DND-41 (cell line): ENCODE measurements at regions not wholly inside any gene's neighbourhood (a gene's known extent, or its start where the extent isn't known, plus 50 kb on each side); places are given as distances from the start of the nearest gene placed in this dataset.

Experiments
- ATAC-seq: fragments of 200-7000 bp; cut with Tn5 transposase; 3 replicates; pipeline ENCODE4 v1.9.1; 2021; ENCODE audit warnings: low read depth; ENCODE audit not compliant: insufficient read depth
- DNase-seq: peaks from one replicate; pipeline ENCODE4 v3.0.0-alpha.2; 2020
- H2AFZ ChIP-seq: 2 replicates; pipeline ENCODE4 v1.6.0; 2012; ENCODE audit warnings: low read depth, low read length
- H3K27ac ChIP-seq: 2 replicates; pipeline ENCODE4 v1.5.1; 2012; ENCODE audit warnings: low read length, inconsistent platforms
- H3K27me3 ChIP-seq: fragments of 200-600 bp; sonication (generic); 2 replicates; pipeline ENCODE4 v1.6.0; 2012; ENCODE audit warnings: low read length, mild to moderate bottlenecking, inconsistent platforms; ENCODE audit not compliant: insufficient read depth, poor library complexity
- H3K36me3 ChIP-seq: 2 replicates; pipeline ENCODE4 v1.5.1; 2012; ENCODE audit warnings: low read length, inconsistent platforms; ENCODE audit not compliant: insufficient read depth
- H3K4me1 ChIP-seq: 2 replicates; pipeline ENCODE4 v1.5.1; 2012; ENCODE audit warnings: mild to moderate bottlenecking, low read length; ENCODE audit not compliant: insufficient read depth
- H3K4me2 ChIP-seq: 2 replicates; pipeline ENCODE4 v1.6.0; 2012; ENCODE audit warnings: mild to moderate bottlenecking, moderate library complexity, low read length, inconsistent platforms; ENCODE audit not compliant: insufficient read depth
- H3K4me3 ChIP-seq, 2 experiments: fragments of 200-600 bp in 1 of 2; shearing (Covaris generic) in 1 of 2; 2 replicates each; pipeline ENCODE4 v1.5.1; 2012 to 2016; ENCODE audit warnings: inconsistent platforms in 2 of 2, low read length in 2 of 2, mild to moderate bottlenecking in 2 of 2, low read depth in 1 of 2, moderate library complexity in 1 of 2
- H3K79me2 ChIP-seq: 2 replicates; pipeline ENCODE4 v1.6.0; 2012; ENCODE audit warnings: low read length, inconsistent platforms; ENCODE audit not compliant: insufficient read depth
- H3K9ac ChIP-seq: 2 replicates; pipeline ENCODE4 v1.6.0; 2012; ENCODE audit warnings: low read depth, mild to moderate bottlenecking, inconsistent platforms, low read length, moderate library complexity
- H3K9me3 ChIP-seq: 2 replicates; pipeline ENCODE4 v1.5.1; 2012; ENCODE audit warnings: low read length, moderate library complexity, mild to moderate bottlenecking, inconsistent platforms; ENCODE audit not compliant: insufficient read depth, severe bottlenecking
- H4K20me1 ChIP-seq: 2 replicates; pipeline ENCODE4 v1.6.0; 2012; ENCODE audit warnings: low read length; ENCODE audit not compliant: insufficient read depth
- EZH2 ChIP-seq: IDR thresholded peaks from 3 replicates; pipeline ENCODE4 v1.6.1; 2012; ENCODE audit warnings: borderline replicate concordance, low read depth, mild to moderate bottlenecking, moderate library complexity, low read length, inconsistent platforms; ENCODE audit not compliant: severe bottlenecking
- TF ChIP-seq, protein P1 (sequence below): IDR thresholded peaks from 2 replicates; pipeline ENCODE4 v1.5.1; 2012; ENCODE audit warnings: borderline replicate concordance, low read length, moderate library complexity, mild to moderate bottlenecking; ENCODE audit not compliant: poor library complexity, severe bottlenecking; ENCODE audit errors: extremely low read depth

DNA sequence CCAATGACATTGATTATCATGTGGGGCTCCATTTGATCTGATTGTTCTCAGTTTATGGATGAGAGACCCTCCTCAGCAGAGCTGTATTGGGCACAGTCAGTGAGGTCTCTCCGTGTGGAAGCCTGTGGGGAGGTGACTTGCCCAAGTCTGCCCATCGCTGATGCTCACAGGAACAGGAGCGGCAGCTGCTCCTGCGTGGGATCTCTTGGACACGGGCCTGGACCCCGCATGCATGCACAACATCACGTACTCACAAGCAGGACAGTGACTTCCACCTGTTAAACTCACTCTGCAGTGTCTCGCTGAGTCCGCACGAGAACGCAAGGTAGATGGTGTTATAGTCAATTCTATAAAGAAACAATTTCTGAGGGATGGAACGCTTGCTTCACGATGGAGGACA lies 55.0 kb downstream of the KCNF1 start:
- Histone ChIP-seq H3K27me3 (peaks cover 35% of the 10 kb centered on the region), H2AFZ (no peak overlapping the region), H3K36me3 (no peaks in the 10 kb centered on the region), H3K27ac (no peak overlapping the region), H3K79me2 (no peaks in the 10 kb centered on the region), H3K9me3 (no peaks in the 10 kb centered on the region), H4K20me1 (no peaks in the 10 kb centered on the region; the same call in 1 of the 2 replicates), H3K4me2 (no peak overlapping the region), H3K9ac (no peak overlapping the region), H3K4me3 (no peak overlapping the region), H3K4me1 (no peaks in the 10 kb centered on the region)
- DNase-seq (no peak), ATAC-seq (no peak)
- no peak for TF ChIP-seq EZH2
- TF ChIP-seq, protein P1, sequence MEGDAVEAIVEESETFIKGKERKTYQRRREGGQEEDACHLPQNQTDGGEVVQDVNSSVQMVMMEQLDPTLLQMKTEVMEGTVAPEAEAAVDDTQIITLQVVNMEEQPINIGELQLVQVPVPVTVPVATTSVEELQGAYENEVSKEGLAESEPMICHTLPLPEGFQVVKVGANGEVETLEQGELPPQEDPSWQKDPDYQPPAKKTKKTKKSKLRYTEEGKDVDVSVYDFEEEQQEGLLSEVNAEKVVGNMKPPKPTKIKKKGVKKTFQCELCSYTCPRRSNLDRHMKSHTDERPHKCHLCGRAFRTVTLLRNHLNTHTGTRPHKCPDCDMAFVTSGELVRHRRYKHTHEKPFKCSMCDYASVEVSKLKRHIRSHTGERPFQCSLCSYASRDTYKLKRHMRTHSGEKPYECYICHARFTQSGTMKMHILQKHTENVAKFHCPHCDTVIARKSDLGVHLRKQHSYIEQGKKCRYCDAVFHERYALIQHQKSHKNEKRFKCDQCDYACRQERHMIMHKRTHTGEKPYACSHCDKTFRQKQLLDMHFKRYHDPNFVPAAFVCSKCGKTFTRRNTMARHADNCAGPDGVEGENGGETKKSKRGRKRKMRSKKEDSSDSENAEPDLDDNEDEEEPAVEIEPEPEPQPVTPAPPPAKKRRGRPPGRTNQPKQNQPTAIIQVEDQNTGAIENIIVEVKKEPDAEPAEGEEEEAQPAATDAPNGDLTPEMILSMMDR = no peak

DNA sequence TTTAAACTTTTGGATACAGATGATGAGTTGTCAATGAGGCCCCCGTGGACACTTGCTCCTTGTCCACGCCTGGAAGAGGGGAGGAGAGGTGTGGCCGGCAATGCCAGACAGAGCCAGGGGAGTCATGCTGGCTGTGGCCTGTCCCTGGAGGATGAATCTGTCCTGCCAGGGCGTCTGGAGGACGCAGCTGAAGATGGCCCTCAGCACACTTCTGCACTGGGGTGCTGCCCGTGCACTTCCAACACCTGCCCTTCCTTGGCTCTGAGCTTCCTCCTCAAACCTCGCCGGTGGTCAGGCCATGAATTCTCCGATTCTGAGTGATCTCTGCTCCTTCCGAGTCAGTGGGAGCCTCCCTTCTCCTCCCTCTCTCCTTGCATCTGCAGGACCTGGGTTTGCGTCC lies 56.4 kb downstream of the KCNF1 start:
- H3K4me2 ChIP-seq = no peak overlapping the region
- no peaks in the 10 kb centered on the region; the same call in 1 of the 2 replicates for H4K20me1 ChIP-seq
- H3K4me1 ChIP-seq = no peaks in the 10 kb centered on the region
- DNase-seq (no peak), ATAC-seq (no peak)
- H3K4me3 ChIP-seq = no peak overlapping the region
- H3K9me3 ChIP-seq = no peaks in the 10 kb centered on the region
- H3K36me3 ChIP-seq = no peaks in the 10 kb centered on the region
- TF ChIP-seq, protein P1 = no peak
- TF ChIP-seq EZH2 = no peak
- H3K27ac ChIP-seq = no peak overlapping the region
- H2AFZ ChIP-seq = no peak overlapping the region
- no peak overlapping the region for H3K9ac ChIP-seq
- H3K79me2 ChIP-seq = no peaks in the 10 kb centered on the region
- peaks cover 36% of the 10 kb centered on the region for H3K27me3 ChIP-seq

GRCh38 chr2:10970666-10971065 lies 58.9 kb downstream of the KCNF1 start:
- DNase-seq (no peak), ATAC-seq (no peak)
- no peak for TF ChIP-seq EZH2
- TF ChIP-seq, protein P1 = no peak
- Histone ChIP-seq H2AFZ (no peak overlapping the region), H4K20me1 (no peaks in the 10 kb centered on the region; the same call in 1 of the 2 replicates), H3K9ac (no peak overlapping the region), H3K9me3 (no peaks in the 10 kb centered on the region), H3K36me3 (no peaks in the 10 kb centered on the region), H3K4me2 (no peak overlapping the region), H3K27ac (no peak overlapping the region), H3K79me2 (no peaks in the 10 kb centered on the region), H3K4me1 (no peaks in the 10 kb centered on the region), H3K27me3 (peaks cover 22% of the 10 kb centered on the region), H3K4me3 (no peak overlapping the region)

- ATAC-seq = no peak
- Histone ChIP-seq H3K4me3 (no peak overlapping the region), H3K9me3 (no peaks in the 10 kb centered on the region), H3K79me2 (no peaks in the 10 kb centered on the region), H3K27me3 (peaks cover 16% of the 10 kb centered on the region), H3K9ac (no peak overlapping the region), H3K4me1 (no peaks in the 10 kb centered on the region), H3K36me3 (no peaks in the 10 kb centered on the region), H3K4me2 (no peak overlapping the region), H2AFZ (no peak overlapping the region), H3K27ac (no peak overlapping the region), H4K20me1 (no peaks in the 10 kb centered on the region; the same call in 1 of the 2 replicates)
- no peak for DNase-seq
- TF ChIP-seq, protein P1 = no peak
- no peak for TF ChIP-seq EZH2
These were observed 59.6 kb downstream of the KCNF1 start for GRCh38 chr2:10971161-10971887.
